ENCODE measurements at regions not wholly inside any gene's neighbourhood (a gene's known extent, or its start where the extent isn't known, plus 50 kb on each side); places are given as distances from the start of the nearest gene placed in this dataset.

DNA sequence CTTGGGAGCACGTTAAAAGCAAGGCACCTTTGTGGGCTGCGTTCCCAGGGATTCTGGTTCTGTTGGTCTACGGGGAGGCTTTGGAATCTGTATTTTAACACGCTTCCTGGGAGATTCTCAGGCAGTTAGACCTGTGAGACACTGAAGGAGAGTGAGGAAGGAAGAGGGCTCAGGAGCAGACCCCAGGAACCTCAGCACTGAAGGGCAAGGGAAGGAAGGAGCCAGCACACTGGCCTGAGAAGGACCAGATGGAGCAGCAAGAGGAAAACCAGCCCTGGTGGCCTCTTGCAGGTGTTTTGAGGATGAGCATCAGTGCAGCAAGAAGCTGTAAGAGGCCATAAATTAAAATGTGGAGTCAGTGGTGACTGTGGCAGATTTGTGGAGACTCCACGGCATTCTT, 146.7 kb downstream of the RPLP1 start:
- intact Hi-C loops (cut with DNase I; ENCODE audit: low total_unique reads), result no loop called here
- Histone ChIP-seq H3K4me3 (no peak overlapping the region), H3K27ac (no peak overlapping the region), H3K27me3 (peaks cover 24% of the 10 kb centered on the region), H3K4me1 (peaks cover 14 to 18% (median 16%) of the 10 kb centered on the region in 4 donors), H3K36me3 (no peaks in the 10 kb centered on the region), H3K9me3 (no peaks in the 10 kb centered on the region)
- 89 to 91% methylated on average over 4 to 5 of the region's 5 CpGs for WGBS, 2 donors (ENCODE audit: low coverage in 1 of 2)
- DNase-seq, result no peak
- TF ChIP-seq, protein P1, sequence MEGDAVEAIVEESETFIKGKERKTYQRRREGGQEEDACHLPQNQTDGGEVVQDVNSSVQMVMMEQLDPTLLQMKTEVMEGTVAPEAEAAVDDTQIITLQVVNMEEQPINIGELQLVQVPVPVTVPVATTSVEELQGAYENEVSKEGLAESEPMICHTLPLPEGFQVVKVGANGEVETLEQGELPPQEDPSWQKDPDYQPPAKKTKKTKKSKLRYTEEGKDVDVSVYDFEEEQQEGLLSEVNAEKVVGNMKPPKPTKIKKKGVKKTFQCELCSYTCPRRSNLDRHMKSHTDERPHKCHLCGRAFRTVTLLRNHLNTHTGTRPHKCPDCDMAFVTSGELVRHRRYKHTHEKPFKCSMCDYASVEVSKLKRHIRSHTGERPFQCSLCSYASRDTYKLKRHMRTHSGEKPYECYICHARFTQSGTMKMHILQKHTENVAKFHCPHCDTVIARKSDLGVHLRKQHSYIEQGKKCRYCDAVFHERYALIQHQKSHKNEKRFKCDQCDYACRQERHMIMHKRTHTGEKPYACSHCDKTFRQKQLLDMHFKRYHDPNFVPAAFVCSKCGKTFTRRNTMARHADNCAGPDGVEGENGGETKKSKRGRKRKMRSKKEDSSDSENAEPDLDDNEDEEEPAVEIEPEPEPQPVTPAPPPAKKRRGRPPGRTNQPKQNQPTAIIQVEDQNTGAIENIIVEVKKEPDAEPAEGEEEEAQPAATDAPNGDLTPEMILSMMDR (IDR thresholded peaks at IDR 0.05), result no peak
- in situ Hi-C loops (cut with MboI; ENCODE audit: low pct_ligation_motif_present in 1 of 4, low pct_unique_long_range_greater_than_20kb in 1 of 4, low sequenced_read_pairs in 3 of 4), result no loop called here

GRCh38 chr15:69600556-69601085, 148.0 kb downstream of the RPLP1 start:
- TF ChIP-seq POLR2AphosphoS5 (IDR thresholded peaks at IDR 0.05) (no peak), POLR2A (IDR thresholded peaks at IDR 0.05) (no peak), EP300 (IDR thresholded peaks at IDR 0.05; ENCODE audit: low read depth) (no peak)
- TF ChIP-seq, protein P1 (IDR thresholded peaks at IDR 0.05), result no peak
- H3K9me3 ChIP-seq, result no peaks in the 10 kb centered on the region
- DNase-seq, result no peak
- H3K4me3 ChIP-seq, result no peak overlapping the region
- in situ Hi-C loops (cut with MboI; ENCODE audit: low pct_ligation_motif_present in 1 of 4, low pct_unique_long_range_greater_than_20kb in 1 of 4, low sequenced_read_pairs in 3 of 4), result no loop called here
- intact Hi-C loops (cut with DNase I; ENCODE audit: low total_unique reads), result no loop called here
- H3K4me1 ChIP-seq, result peaks cover 2 to 5% (median 3%) of the 10 kb centered on the region in 4 donors
- H3K27ac ChIP-seq, result no peak overlapping the region
- 90% methylated on average over 3 of the region's 3 CpGs; no CpG with 5 or more reads in 1 of the 2 donors for WGBS, 2 donors (ENCODE audit: low coverage in 1 of 2)
- no peaks in the 10 kb centered on the region for H3K36me3 ChIP-seq
- peaks cover 24% of the 10 kb centered on the region for H3K27me3 ChIP-seq

GRCh38 chr15:69601711-69602504, 149.3 kb downstream of the RPLP1 start:
- no peaks in the 10 kb centered on the region for H3K36me3 ChIP-seq
- DNase-seq, result no peak
- peaks cover 19% of the 10 kb centered on the region for H3K27me3 ChIP-seq
- no peaks in the 10 kb centered on the region for H3K4me1 ChIP-seq
- TF ChIP-seq, protein P1 (IDR thresholded peaks at IDR 0.05), result no peak
- TF ChIP-seq POLR2AphosphoS5 (IDR thresholded peaks at IDR 0.05), result no peak
- no peak for TF ChIP-seq POLR2A (IDR thresholded peaks at IDR 0.05)
- TF ChIP-seq EP300 (IDR thresholded peaks at IDR 0.05; ENCODE audit: low read depth), result no peak
- no peak overlapping the region for H3K27ac ChIP-seq
- in situ Hi-C loops (cut with MboI; ENCODE audit: low pct_ligation_motif_present in 1 of 4, low pct_unique_long_range_greater_than_20kb in 1 of 4, low sequenced_read_pairs in 3 of 4), result no loop called here
- H3K9me3 ChIP-seq, result no peaks in the 10 kb centered on the region
- no peak overlapping the region for H3K4me3 ChIP-seq
- intact Hi-C loops (cut with DNase I; ENCODE audit: low total_unique reads), result no loop called here
- WGBS, 2 donors (ENCODE audit: low coverage in 1 of 2), result 60 to 88% methylated on average over 1 to 7 of the region's 7 CpGs

DNA sequence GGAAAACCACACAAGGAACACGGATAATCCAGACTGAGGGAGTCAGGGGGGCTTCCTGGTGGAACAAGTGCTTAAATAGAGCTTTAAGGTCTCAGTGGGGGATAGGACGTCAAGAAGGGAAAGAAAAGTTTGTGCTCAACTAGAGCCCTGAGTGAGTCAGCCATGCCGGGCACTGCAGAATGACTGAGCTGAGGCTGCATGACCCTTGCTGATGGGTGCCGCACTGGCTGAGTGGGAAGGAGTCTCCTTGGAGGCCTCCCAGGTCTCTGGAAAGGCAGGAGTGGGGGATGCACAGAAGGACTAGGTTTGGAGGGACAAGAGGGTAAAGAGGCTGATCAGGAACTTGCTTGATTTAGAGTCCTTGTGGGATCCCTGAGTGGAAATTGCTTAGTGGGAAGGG, 150.3 kb downstream of the RPLP1 start:
- no peak for DNase-seq
- Histone ChIP-seq H3K27me3 (peaks cover 13% of the 10 kb centered on the region), H3K4me1 (no peaks in the 10 kb centered on the region), H3K36me3 (no peaks in the 10 kb centered on the region), H3K27ac (no peak overlapping the region), H3K9me3 (no peaks in the 10 kb centered on the region), H3K4me3 (no peak overlapping the region)
- intact Hi-C loops (cut with DNase I; ENCODE audit: low total_unique reads) (no loop called here), in situ Hi-C loops (cut with MboI; ENCODE audit: low pct_ligation_motif_present in 1 of 4, low pct_unique_long_range_greater_than_20kb in 1 of 4, low sequenced_read_pairs in 3 of 4) (no loop called here)
- TF ChIP-seq EP300 (IDR thresholded peaks at IDR 0.05; ENCODE audit: low read depth) (no peak), POLR2AphosphoS5 (IDR thresholded peaks at IDR 0.05) (no peak), POLR2A (IDR thresholded peaks at IDR 0.05) (no peak)
- TF ChIP-seq, protein P1 (IDR thresholded peaks at IDR 0.05), result no peak
- 88 to 92% methylated on average over 4 of the region's 4 CpGs for WGBS, 2 donors (ENCODE audit: low coverage in 1 of 2)
